Activated CD8-positive, alpha-beta memory T cell treated with anti-CD3 and anti-CD28 coated beads, Interleukin-2, amount 50 U/mL, for 48 hours (primary cell): ENCODE measurements at regions not wholly inside any gene's neighbourhood (a gene's known extent, or its start where the extent isn't known, plus 50 kb on each side); places are given as distances from the start of the nearest gene placed in this dataset.
"Not testable (repeated sequence)": the region's sequence is repeated elsewhere in the genome, so short reads cannot be mapped to it uniquely, and the experiment has no call there.

ENCODE experiments used
- DNase-seq: peaks from one replicate; pipeline ENCODE4 v3.0.0-alpha.2; 2020

DNA sequence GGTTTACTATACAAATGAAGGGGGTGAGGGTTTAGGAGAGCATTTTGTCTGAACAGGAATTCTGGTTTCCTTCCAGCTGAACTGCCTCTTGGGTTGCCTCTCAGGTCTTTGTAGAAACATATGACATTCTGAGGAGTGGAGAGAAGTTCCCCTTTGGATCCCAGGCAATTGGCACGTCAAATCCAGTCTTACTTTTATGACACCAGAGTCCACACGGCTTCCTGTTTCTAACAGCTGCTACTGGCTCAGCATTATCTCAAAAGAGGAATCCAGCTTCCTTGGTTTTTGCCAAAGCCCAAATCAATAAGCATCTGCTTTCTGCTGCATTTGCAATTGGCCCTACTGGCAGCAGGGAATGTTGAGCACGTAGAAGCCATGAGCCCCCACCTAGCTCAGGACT, 97.6 kb upstream of the FAM20A start:
- no peak for DNase-seq

DNA sequence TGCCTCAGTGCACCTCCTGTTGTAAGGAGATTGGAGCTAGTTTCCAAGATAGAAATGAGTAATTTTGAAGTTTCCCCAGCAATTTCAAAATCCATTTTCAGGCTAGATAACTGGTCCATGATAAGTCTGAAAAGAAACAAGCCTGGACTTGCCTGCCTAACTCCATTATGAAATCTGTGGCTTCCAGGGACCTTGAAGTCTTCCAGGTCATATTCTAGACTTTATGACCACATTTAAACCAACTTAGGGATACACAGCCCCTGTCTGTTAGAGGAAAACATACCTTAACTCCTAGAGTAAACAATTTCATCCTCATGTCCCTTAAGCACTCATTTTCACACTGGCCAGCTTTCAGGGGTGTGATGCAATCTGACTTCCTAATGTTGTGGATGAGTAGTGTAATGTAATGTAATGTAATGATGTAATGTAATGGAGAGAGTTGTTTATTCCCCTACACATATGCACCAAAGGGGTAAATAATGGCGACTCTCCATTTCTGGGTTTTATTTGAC, 96.7 kb upstream of the FAM20A start:
- DNase-seq, result no peak

DNA sequence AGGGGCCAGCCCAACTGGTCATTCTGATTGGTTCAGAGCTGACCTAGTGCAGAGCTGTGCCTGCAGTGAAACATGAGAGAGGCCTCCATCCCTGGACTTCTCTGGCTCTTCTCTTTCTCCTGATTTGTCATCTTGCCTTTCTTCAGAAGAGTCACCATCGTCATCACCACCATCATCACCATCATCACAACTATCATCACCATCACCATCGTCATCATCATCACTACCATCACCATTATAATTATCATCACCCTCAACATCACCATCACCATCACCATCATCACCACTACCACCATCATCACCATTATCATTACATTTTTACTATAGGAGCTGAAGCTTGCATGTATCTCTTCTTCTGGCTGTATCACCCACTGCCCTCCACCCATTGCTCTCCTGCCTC, 94.5 kb upstream of the FAM20A start:
- DNase-seq, result no peak

DNA sequence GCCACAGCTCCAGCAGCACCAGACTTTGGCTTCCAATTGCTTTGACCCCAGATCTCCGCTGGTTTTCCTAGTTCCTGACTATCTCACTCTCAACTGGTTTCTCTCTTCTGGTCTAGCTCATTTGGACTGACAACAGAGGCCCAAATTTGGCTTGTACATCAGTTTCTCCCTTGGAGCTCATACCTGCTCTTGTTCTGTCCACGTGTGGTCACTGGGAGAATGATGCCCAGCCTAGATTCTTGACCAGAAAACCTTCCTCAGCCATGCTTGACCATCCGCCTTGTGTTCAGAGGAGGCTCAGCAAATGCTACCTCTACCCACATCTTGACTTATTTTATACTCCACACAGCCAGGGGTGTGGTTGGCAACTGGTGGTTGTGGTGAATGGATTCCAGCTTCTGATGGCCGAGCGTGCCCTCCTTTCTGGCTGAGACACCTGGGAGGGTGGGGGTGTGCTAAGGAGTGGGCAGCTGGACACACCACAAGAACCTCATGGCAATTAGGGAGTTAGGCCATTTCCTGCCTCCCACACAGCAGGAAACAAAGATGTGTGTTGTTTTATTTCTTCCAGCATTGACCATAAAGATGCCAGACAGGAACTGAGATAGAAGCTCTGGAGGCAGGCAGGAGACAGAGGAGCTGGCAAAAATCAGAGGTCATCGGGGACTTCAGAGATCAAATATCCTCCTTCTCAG, 93.8 kb upstream of the FAM20A start:
- DNase-seq, result no peak

DNA sequence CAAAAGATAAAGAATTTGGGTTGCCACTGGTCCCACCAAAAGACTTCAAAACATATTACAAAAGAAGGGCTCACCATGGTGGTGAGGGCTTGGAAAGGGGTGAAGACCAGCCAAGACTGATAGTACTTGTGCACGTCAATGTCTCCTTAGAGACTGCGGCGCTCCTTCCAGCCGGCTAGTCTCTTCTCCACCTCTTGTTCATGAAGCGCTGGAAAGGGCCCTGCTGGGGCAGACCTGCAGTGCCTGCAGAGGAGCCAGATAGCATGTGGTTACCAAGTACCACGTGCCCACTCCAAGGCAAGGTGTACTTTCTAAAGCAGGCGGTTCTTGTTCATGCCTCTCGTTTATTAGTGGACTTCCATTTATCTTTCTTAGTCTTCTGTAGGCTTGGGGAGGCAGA, 92.7 kb upstream of the FAM20A start:
- DNase-seq, result no peak

DNA sequence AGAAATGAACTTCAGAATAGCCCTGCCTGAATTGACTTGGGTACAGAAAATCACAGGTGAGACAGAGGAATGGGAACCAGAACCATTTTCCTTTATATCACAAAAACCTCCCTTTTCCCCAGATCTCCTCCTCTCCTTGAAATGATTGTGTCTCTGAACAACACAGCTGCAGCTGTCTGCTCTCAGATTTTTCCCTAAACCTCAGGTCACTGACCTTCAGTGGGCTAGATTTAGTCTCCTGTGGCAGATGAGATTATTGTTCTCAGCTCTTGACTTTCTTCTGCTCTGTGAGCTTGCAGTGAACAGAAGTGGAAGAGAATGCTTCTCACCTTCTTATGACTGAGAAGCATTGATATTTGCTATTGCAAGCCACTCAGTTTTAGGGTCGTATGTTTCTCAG, 92.3 kb upstream of the FAM20A start:
- no peak for DNase-seq

DNA sequence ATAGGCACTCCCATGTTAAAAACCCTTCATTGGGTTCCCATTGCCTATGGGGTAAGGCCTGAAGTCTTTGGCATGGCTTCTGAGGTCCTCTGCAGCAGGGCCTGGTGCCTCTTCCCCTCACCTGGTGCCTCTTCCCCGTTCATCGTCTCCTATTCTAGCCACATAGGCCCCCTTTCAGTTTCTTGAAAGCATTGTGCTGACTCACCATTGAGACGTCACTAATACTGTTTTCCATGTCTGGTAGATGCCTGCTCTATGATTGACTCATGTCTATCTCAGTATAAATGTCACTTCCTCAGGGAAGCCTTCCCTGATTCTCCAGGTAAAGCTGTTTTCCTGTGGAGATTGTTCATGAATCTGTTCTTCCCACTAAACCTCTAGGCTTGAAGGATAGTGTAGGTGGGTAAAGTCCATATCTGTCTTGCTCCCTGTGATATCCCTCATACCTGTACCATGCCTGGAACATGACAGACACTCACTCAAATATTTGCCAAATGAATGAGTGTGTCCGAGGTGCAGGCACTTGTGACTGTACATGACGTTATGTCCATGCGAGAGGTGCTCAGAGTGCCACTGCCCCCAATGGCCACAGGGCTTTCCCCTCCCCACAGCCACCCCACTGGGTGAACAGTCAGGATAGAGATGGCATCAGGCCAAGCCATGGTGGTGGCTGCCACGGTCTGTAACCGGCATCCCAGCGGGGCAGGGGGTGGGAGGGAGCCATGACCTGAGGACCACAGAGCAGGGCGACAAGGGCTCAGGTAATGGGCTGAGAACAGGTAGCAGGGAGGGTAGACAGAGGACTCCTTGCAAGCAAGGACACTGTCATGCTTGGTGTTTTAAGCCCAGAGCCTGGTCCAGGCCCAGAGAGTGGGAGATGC, 85.2 kb upstream of the FAM20A start:
- DNase-seq, result no peak

DNA sequence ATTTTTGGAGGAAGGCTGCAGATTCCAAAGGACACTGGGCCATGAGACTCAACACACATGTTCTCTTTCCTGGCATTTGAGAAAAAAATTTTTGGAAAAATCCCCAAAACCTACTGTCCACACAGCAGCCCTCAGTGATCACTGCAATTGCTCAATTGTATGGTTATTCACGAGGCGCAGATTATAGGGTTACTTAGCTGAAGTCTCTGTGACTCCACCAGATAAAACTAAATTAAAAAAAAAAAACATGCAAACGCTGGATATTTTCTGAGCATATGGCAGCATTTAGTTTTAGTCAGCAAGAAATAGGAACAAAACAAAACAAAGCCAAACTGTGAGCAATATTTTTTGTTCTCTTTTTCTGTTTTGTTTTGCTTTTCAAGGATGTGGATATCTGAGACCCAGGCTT, 83.8 kb upstream of the FAM20A start:
- no peak for DNase-seq

DNA sequence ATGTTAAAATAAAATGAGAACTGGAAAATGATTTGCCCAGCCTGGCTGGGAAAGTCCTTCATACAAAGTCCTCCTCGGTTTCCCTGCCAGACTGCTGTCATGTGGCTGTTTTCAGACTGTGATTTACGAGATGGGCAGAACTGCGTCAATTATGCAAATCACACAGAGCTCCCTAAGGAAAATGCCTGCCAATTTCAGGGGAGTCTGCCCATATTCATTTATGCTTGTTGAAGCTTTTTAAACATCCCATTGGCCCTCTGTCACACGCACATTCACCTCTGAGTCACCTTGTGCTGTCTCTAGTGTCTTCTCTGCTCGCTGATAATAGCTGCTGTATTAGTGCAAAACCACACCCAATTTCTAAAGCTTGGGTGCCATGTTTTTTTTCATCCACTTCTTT, 81.7 kb upstream of the FAM20A start:
- no peak for DNase-seq

DNA sequence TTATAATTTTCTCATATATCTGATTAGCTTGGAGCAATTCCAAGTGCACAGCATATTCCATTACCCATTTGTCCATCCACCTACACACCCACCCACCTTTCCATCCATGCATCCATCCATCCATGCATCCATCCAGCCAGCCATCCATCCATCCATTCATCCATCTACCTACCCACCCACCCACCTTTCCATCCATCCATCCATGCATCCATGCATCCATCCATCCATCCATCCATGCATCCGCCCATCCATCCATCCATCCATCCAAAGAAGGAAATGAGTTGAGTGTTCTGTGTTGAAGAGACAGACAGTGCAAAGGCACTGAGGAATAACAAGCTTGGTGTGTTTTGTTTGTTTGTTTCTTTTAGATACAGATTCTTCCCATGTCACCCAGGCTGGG, 78.7 kb upstream of the FAM20A start:
- no peak for DNase-seq

DNA sequence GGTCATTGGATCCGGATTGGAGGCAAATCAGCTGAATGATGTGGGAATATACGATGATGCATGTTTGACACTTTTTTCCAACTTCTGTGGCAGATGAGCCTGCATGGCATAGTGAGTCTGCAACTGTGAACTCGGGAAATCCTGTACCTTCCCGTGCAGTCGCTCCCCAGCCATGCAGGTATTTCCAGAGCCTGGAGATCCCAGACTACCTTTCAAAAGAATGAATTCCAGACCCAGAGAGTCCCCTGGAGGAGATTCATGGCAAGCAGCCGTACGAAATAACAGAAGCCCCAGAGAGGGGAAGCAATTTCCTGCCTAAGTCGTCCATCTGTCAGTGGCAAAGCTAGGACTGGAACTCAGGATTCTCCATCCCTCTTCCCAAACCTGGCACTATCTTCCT, 75.7 kb upstream of the FAM20A start:
- no peak for DNase-seq

DNA sequence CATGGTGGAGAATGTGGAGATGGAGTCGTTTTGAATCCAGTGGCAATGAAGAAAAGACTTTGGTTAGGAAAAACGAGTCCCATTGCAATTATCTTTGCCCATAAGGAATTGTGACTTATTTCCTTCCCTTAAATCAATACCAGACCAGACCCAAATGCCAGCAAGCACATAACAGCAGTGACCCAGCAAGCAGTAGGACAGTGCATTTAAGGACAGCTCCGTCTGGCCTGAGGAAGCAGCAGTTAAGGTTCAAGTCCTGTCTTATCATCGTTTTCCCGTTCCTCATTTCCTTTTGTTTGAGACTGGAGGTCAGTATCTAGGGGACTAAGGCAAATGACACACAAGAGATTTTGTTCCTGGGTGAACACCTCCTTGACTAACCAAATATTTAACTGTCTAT, 74.6 kb upstream of the FAM20A start:
- no peak for DNase-seq

DNA sequence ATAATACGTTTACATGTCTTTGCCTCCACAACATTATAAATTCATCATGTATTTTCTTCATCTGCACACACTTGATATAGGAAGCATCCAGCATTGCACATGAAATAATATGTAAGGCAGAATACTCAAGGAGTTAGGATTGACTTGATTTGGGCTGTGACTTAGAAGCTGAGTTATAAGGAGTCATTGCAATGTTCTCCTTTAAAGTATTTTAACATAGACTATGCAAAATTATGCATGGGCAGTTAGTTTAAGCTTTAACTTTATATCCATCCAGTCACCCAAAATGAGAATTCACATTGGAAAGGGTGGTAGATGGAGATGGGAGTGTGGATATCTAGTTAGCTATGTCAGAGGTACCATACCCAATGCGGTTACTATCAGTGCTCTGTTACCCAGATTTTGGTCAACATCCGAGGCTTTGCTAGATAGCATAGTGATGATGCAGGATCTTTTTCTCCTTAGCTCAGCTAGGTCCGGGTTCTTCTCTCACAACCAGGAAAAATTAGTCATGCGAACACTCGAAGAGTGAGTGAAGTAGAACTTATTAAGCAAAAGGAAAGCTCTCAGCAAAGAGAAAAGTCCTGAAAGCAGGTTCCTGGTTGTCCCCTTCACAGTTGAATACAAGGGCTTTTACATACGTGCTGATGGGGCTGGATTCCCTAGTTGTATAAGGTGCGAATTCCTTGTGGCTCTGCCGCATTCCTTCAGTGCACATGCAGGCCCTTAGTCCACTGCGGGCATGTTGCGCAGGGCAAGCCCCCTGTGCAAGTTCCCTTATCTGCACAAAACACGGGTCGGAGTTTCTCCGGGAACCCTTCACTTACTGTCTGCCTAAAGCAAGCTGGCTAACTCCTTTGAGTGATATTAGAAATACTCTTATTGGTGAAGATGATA, 73.1 kb upstream of the FAM20A start:
- DNase-seq, result no peak

DNA sequence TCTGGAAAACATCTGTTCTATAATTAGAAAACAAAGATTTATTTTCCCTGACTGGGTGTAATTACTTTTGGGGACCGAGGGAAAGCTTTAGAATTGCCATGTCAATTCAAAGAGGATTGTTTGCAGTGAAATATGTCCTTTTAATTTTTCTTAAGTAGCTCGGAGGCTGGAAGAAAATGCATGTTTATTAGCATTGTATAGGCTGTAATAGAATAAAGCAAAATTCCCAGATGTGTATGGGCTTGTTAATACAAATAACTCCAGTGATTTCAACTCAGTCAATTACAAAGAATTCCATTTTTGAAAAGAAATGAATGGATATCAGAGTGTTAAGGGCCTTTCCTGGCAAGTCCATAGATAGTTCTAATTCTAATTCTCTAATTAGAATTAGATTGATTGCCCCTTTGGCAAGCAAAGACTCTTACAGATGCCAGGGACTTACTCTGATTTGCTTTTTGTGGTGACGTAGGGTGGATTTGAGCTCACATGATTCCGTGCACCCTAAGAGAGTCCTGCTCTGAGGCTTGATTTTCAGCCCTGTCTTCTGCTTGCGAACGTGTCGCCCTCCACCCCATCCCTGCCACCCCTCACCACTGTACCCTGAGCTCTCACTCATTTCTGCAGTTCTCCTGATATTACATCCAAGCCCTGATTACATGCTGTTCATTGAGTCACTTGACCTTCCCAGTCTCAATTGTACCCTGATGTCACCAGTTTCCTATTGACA, 70.0 kb upstream of the FAM20A start:
- DNase-seq, result no peak

DNA sequence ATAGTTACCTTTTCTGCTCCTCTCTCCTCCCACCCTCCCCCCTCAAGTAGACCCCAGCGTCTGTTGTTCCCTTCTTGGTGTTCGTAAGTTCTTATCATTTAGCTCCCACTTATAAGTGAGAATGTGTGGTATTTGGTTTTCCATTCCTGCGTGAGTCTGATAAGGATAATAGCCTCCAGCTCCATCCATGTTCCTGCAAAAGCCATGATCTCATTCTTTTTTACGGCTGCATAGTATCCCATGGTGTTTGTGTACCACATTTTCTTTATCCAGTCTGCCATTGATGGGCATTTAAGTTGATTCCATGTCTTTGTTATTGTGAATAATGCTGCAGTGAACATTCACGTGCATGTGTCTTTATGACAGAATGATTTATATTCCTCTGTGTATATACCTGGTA, 65.3 kb upstream of the FAM20A start:
- DNase-seq, result not testable (repeated sequence)

DNA sequence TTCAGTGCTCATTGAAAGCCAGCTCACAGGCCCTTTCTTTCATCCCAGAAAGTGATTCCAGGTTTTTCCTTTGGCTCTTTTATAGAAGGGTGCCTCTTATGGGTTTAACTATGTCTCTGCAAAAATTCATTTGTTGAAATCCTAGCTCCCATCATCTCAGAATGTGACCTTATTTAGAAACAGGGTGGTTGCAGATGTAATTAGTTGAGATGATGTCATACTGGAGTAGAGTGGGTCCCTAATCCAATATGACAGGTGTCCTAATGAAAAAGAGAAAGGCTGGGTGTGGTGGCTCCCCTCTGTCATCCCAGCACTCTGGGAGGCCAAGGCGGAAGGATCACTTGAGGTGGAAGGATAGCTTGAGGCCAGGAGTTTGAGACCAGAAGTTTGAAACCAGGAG, 64.2 kb upstream of the FAM20A start:
- no peak for DNase-seq

DNA sequence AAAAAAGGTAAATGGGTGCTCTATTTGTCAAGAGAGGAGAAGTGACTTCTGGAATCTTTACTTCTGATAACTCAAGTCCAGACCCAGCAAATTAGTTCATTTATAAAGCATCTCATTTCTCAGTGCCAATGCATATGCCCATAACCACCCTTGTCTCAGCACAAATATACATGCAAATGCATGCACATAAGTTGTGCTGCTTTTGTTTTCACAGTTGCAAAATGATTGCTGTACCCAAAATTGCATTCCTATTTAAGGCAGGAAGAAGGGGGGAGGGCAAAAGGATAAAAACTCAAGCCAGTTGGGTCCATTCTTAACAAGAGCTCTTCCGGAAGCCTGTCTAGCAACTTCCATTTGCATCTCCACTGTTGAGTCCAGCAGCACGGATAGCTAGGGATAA, 61.3 kb upstream of the FAM20A start:
- no peak for DNase-seq

DNA sequence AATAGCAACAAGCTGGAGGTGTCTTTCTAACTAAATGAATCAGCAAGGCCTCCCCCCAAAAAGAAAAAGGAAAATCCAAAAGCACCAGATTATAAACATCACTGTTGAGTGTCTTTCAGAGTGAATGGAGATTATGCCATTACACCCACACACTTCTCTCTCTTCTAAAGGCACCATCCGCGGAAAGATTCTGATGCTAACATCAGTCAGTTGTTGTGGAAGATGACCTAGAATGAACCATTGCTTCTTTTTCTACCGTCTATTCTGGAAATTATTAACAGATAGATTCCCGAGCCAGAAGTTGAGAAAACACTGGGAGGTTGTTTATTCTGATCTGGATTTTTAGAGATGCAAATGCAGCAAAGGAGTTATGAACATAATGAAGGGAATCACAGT, 60.9 kb upstream of the FAM20A start:
- no peak for DNase-seq

DNA sequence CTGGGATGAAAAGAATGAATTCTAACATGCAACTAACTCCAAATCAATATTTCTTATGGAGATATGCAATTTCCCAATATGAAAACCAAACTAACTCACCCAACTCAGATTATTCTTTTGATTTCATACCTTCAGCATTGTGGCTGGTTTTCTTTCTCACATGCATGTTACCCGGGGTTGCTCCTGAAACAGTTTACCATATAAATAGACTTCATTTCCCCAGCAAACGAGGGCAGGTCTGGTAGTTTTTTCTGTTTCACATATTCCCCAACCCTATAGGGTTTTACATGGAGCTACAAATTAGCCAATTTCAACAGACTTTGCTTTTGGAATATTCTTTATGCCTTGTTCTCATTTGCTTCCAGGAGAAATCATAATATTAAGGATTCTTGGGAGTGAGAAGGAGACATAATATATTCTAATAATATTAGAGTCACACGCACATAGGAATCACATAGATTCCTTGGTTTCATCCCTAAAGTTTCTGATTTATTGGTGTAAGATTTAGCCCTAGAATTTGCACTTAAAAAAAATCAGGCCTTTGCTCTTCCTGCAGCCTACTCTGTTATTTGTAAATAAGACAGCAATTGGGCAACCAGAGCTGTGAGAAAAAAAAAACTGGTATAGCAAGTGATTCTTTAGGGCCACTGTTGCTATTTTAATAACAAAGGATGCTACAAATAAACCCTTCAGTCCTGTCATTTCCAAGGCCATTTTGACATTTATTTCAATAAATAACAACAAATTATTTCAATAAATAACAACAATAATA, 60.3 kb upstream of the FAM20A start:
- DNase-seq, result no peak

DNA sequence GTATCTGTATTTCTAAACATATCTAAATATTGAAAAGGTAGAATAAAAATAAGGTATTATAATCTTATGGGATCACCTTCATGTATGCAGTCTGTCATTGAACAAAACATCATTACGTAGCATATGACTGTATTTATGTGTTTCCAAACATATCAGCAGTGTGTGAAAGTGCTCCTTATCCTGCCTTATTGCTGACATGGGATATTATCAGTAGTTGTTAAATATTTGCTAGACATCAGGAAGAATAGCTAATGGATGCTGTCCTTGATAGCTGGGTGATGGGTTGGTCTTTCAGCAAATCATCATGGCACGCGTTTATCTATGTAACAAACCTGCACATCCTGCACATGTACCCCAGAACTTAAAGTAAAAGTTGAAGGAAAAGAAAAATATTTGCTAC, 59.1 kb upstream of the FAM20A start:
- DNase-seq, result no peak

DNA sequence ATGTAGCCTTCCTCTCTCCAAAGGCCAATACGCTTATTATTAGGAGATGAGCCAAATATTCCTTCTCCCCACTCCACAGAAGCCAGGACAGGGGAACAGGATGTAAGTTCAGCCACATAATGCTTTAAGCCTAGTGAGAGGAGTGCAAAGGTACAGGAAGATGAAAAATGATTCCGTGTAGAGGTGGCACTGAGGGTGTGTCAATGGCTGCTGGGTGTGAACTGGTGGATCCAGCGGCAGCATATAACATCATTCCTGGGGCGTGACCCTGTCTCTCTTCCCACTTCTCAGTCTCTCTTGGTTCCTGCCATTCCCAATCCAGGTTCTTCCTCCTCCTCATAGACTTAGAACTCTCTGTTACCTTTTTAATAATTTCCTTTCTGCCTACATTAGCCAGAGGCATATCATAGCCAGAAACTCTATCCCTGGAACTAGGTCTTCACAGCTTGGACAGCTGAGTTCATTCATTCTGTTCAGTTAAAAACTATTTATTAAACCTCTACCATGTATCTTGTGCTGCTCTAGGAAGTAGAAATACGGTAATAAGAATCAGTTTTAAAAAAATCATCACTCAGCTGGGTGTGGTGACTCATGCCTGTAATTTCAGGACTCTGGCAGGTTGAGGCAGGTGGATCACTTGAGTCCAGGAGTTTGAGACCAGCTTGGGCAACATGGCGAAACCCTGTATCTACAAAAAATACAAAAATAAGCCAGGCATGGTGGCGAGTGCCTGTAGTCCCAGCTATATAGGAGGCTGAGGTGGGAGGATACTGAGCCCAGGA, 58.0 kb upstream of the FAM20A start:
- no peak for DNase-seq
